K562 (cell line): ENCODE measurements at regions not wholly inside any gene's neighbourhood (a gene's known extent, or its start where the extent isn't known, plus 50 kb on each side); places are given as distances from the start of the nearest gene placed in this dataset.
A peak's percentile ranks its signal among the peaks of the same experiment; 100 is the strongest.

Experiments used
- BDP1 ChIP-seq: IDR thresholded peaks from 3 replicates; pipeline ENCODE4 v1.6.1; 2011; ENCODE audit not compliant: insufficient read length, insufficient read depth
- ETV6 ChIP-seq, 3 experiments: fragments of 150-350 bp in 1 of 3; sonication (generic) in 1 of 3; formaldehyde crosslinking in 1 of 3; IDR thresholded peaks; 2 replicates each; pipeline versions ENCODE4 v1.6.1 to v1.8.0; 2014 to 2022; ENCODE audit warnings: borderline replicate concordance in 2 of 3, low read depth in 2 of 3, antibody characterized with exemption in 1 of 3, low read length in 1 of 3, mild to moderate bottlenecking in 1 of 3, missing genetic modification reagents in 1 of 3
- FOSL1 ChIP-seq: fragments of 200-800 bp; sonication (Bioruptor generic); conservative IDR thresholded peaks from 2 replicates; pipeline ENCODE4 v1.6.1; 2016; ENCODE audit warnings: missing genetic modification characterization, missing compliant biosample characterization
- NFRKB ChIP-seq: fragments of 450-650 bp; IDR thresholded peaks from 2 replicates; pipeline ENCODE4 v1.6.1; 2016; ENCODE audit warnings: low read depth
- SPI1 ChIP-seq: IDR thresholded peaks from 2 replicates; pipeline ENCODE4 v1.6.1; 2011; ENCODE audit warnings: low read depth, low read length, control low read depth, borderline replicate concordance
- YY1 ChIP-seq, 3 experiments: IDR thresholded peaks; 2 replicates each; pipeline ENCODE4 v1.6.1; 2011; ENCODE audit warnings: low read length in 2 of 3, mild to moderate bottlenecking in 2 of 3, moderate library complexity in 2 of 3, borderline replicate concordance in 1 of 3, control low read depth in 1 of 3, low read depth in 1 of 3; ENCODE audit not compliant: insufficient read depth in 3 of 3, insufficient replicate concordance in 2 of 3, control insufficient read depth in 1 of 3, insufficient read length in 1 of 3; ENCODE audit errors: extremely low read depth in 1 of 3
- ZFP1 ChIP-seq: fragments of 450-650 bp; formaldehyde crosslinking; IDR thresholded peaks from 2 replicates; pipeline ENCODE4 v1.4.0; 2020; ENCODE audit warnings: mild to moderate bottlenecking, mixed read lengths
- ZNF263 ChIP-seq: sonication (generic); formaldehyde crosslinking; IDR thresholded peaks from 2 replicates; pipeline ENCODE4 v1.8.0; 2022; ENCODE audit warnings: mild to moderate bottlenecking, missing genetic modification reagents, borderline replicate concordance
- ZNF436 ChIP-seq: fragments of 250-450, 450-650 bp; sonication (Bioruptor Pico); formaldehyde crosslinking; IDR thresholded peaks from 2 replicates; pipeline ENCODE4 v1.7.0; 2020; ENCODE audit warnings: mild to moderate bottlenecking
- TF ChIP-seq, protein P1 (sequence below): fragments of 250-450 bp; sonication (Bioruptor Pico); IDR thresholded peaks from 2 replicates; pipeline ENCODE4 v1.5.0; 2021
- TF ChIP-seq, protein P2 (sequence below), 2 experiments: fragments of 150-350 bp in 1 of 2; IDR thresholded peaks; 2 replicates each; pipeline ENCODE4 v1.6.1; 2012 to 2016; ENCODE audit warnings: low read depth in 2 of 2, low read length in 2 of 2, mild to moderate bottlenecking in 1 of 2, moderate library complexity in 1 of 2
- TF ChIP-seq, protein P3 (sequence below), 2 experiments: fragments of 450-650 bp; IDR thresholded peaks; 2 replicates each; pipeline ENCODE4 v1.6.1; 2016; ENCODE audit warnings: mild to moderate bottlenecking in 2 of 2, borderline replicate concordance in 1 of 2, low read depth in 1 of 2, moderate library complexity in 1 of 2

DNA sequence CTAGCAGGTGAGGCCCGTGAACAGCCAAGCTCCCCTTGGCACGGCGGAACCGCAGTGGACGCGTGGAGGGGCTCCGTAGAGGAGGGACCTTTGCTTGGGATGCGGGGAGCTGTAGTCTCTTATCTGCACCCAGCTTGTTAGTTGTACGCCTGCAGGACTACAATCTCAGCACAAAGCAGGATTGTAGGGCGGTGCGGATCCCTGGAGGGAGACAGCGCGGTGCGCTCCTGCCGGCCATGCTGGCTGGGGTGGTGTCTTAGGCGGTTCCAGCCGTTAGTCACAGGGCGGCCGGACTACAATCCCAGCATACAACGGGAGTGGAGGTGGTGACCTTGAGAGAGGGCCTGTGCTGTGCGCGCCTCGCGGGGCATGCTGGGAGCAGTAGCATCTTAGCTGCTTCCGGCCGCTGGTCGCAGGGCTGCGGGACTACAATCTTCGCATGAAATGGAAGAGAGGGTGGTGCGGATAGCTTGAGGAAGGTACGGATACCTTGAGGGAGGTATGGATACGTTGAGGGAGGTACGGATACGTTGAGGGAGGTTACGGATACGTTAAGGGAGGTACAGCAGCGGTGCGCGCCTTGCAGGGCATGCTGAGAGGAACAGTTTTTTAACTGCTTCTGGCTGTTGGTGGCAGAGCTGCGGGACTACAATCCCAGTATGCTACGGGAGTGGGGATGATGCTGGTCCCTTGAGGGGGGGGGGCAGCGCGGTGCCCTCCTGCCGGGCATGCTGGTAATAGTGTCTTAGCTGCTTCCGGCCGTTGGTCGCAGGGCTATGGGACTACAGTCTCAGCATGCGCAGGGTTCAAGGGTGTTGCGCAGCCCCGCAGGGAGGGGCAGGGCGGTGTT lies 1419.1 kb downstream of the UQCRFS1 start (continued):
- TF ChIP-seq, protein P1, sequence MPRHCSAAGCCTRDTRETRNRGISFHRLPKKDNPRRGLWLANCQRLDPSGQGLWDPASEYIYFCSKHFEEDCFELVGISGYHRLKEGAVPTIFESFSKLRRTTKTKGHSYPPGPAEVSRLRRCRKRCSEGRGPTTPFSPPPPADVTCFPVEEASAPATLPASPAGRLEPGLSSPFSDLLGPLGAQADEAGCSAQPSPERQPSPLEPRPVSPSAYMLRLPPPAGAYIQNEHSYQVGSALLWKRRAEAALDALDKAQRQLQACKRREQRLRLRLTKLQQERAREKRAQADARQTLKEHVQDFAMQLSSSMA (CRISPR knock-in tag): peak; percentile 72; the same call in 1 of the 2 replicates
- TF ChIP-seq FOSL1 (tag) (0 out of 2 replicates have a peak, but pooled peaks have one; percentile 12), YY1 (IDR thresholded peaks at IDR 0.05; ENCODE audit: borderline replicate concordance in 1 of 3, control insufficient read depth in 1 of 3, extremely low read depth in 1 of 3, insufficient read depth in 3 of 3, insufficient read length in 1 of 3, insufficient replicate concordance in 2 of 3, low read depth in 1 of 3, low read length in 2 of 3) (peak; percentile 55 to 92 (median 78)), ZNF436 (CRISPR knock-in tag) (no peak), ETV6 (IDR thresholded peaks at IDR 0.05; ENCODE audit: borderline replicate concordance in 1 of 2, low read depth in 2 of 2, low read length in 1 of 2) (no peak), ETV6 (CRISPR knock-in tag; IDR thresholded peaks at IDR 0.05; ENCODE audit: borderline replicate concordance) (0 out of 2 replicates have a peak, but pooled peaks have one; percentile 39), BDP1 (no peak), SPI1 (no peak), ZNF263 (CRISPR knock-in tag) (no peak), ZFP1 (CRISPR knock-in tag) (no peak), NFRKB (0 out of 2 replicates have a peak, but pooled peaks have one; percentile 51)
- TF ChIP-seq, protein P2, sequence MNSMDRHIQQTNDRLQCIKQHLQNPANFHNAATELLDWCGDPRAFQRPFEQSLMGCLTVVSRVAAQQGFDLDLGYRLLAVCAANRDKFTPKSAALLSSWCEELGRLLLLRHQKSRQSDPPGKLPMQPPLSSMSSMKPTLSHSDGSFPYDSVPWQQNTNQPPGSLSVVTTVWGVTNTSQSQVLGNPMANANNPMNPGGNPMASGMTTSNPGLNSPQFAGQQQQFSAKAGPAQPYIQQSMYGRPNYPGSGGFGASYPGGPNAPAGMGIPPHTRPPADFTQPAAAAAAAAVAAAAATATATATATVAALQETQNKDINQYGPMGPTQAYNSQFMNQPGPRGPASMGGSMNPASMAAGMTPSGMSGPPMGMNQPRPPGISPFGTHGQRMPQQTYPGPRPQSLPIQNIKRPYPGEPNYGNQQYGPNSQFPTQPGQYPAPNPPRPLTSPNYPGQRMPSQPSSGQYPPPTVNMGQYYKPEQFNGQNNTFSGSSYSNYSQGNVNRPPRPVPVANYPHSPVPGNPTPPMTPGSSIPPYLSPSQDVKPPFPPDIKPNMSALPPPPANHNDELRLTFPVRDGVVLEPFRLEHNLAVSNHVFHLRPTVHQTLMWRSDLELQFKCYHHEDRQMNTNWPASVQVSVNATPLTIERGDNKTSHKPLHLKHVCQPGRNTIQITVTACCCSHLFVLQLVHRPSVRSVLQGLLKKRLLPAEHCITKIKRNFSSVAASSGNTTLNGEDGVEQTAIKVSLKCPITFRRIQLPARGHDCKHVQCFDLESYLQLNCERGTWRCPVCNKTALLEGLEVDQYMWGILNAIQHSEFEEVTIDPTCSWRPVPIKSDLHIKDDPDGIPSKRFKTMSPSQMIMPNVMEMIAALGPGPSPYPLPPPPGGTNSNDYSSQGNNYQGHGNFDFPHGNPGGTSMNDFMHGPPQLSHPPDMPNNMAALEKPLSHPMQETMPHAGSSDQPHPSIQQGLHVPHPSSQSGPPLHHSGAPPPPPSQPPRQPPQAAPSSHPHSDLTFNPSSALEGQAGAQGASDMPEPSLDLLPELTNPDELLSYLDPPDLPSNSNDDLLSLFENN (IDR thresholded peaks at IDR 0.05; ENCODE audit: low read depth in 2 of 2, low read length in 2 of 2): no peak
- TF ChIP-seq, protein P3, sequence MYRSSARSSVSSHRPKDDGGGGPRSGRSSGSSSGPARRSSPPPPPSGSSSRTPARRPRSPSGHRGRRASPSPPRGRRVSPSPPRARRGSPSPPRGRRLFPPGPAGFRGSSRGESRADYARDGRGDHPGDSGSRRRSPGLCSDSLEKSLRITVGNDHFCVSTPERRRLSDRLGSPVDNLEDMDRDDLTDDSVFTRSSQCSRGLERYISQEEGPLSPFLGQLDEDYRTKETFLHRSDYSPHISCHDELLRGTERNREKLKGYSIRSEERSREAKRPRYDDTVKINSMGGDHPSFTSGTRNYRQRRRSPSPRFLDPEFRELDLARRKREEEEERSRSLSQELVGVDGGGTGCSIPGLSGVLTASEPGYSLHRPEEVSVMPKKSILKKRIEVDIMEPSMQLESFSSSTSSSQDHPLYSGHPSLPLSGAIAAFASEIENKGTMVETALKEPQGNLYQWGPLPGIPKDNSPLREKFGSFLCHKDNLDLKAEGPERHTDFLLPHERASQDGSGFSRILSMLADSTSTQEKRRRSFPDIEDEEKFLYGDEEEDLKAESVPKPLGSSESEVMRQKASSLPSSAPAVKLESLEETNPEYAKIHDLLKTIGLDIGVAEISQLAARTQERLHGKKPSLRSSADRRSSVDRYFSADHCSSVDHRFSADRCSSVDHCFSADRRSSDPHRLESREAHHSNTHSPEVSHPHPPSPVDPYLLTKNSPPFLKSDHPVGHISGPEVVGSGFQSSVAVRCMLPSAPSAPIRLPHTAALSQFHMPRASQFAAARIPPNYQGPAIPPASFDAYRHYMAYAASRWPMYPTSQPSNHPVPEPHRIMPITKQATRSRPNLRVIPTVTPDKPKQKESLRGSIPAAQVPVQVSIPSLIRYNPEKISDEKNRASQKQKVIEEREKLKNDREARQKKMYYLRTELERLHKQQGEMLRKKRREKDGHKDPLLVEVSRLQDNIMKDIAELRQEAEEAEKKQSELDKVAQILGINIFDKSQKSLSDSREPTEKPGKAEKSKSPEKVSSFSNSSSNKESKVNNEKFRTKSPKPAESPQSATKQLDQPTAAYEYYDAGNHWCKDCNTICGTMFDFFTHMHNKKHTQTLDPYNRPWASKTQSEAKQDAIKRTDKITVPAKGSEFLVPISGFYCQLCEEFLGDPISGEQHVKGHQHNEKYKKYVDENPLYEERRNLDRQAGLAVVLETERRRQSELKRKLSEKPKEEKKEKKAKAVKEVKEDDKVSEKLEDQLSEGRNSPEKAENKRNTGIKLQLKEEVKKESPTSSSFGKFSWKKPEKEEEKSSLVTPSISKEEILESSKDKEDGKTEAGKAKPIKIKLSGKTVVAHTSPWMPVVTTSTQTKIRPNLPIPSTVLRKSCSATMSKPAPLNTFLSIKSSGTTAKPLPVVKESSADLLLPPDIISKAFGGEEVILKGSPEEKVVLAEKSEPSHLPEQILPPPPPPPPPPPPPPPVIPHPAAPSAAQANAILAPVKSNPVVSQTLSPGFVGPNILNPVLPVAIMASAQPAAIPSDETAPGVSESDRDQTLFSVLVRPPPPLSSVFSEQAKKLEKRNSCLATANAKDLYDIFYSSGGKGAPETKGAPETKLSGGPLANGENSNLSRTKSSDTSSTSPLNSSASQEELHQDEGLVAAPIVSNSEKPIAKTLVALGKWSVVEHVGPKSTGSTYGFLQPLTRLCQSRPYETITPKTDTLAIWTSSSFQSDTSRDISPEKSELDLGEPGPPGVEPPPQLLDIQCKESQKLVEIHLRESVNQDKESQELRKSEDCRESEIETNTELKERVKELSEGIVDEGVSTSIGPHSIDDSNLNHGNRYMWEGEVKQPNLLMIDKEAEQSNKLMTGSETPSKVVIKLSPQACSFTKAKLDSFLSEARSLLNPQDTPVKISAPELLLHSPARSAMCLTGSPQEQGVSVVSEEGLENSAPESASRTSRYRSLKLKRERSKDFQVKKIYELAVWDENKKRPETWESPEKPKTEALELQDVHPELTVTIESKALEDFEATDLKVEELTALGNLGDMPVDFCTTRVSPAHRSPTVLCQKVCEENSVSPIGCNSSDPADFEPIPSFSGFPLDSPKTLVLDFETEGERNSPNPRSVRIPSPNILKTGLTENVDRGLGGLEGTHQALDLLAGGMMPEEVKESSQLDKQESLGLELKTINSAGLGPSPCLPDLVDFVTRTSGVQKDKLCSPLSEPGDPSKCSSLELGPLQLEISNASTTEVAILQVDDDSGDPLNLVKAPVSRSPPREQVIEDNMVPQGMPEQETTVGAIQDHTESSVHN (IDR thresholded peaks at IDR 0.05; ENCODE audit: borderline replicate concordance in 1 of 2, low read depth in 1 of 2): no peak
